Stimulated activated CD8-positive, alpha-beta memory T cell treated with anti-CD3 and anti-CD28 coated beads, Interleukin-4, amount 100 ng/mL, for 24 hours (primary cell): ENCODE measurements at regions not wholly inside any gene's neighbourhood (a gene's known extent, or its start where the extent isn't known, plus 50 kb on each side); places are given as distances from the start of the nearest gene placed in this dataset.
"Not testable (repeated sequence)": the region's sequence is repeated elsewhere in the genome, so short reads cannot be mapped to it uniquely, and the experiment has no call there.

Experiments used
- DNase-seq: peaks from one replicate; pipeline ENCODE4 v3.0.0-alpha.2; 2020; ENCODE audit warnings: low read depth

DNA sequence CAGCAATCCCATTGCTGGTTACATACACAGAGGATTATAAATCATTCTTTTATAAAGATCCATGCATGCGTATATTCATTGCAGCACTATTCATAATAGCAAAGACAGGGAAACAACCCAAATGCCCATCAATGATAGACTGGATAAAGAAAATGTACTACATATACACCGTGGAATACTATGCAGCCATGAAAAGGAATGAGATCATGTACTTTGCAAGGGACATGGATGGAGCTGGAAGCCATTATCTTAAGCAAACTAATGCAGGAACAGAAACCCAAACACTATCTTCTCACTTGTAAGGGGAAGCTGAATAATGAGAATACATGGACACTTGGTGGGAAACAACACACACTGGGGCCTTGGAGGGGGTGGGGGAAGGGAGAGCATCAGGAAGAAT is 529.7 kb downstream of the TBC1D32 start:
- no peak for DNase-seq

- DNase-seq = no peak
Observed at GRCh38 chr6:120786682-120787081, 547.6 kb downstream of the TBC1D32 start.

GRCh38 chr6:120786256-120786655 is 548.0 kb downstream of the TBC1D32 start:
- DNase-seq = no peak

DNA sequence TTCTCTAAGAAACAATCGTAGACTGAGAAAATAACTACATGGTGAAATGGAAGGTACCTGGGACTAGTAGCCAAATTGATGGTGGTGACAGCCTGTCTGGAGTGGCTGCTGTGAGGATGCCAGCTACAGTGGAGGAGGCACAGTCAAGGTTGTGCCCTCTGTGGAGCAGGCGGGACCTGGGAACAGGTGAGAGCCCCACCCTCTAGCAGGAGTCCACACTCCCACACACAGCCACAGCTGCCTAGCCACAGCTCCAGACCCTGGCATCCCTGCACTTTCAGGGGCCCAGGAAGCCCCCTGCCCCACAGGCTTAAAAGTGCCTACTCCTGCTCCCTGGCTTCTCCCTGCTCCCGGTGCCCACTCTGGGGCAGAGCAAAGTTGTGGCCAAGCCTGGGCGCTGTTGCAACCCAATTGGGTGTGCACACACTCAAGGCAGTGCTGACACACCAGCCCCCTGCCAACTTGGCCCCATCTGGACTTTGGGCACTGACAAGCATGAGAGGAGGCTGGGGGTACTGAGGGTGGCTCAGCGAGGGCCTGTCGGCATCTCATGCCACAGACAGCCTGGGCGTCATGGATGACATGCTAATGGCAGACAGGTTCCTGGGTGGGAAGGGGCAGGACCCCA is 548.7 kb downstream of the TBC1D32 start:
- no peak for DNase-seq

- no peak for DNase-seq
Observed at GRCh38 chr6:120779441-120779840, 554.8 kb downstream of the TBC1D32 start.

DNA sequence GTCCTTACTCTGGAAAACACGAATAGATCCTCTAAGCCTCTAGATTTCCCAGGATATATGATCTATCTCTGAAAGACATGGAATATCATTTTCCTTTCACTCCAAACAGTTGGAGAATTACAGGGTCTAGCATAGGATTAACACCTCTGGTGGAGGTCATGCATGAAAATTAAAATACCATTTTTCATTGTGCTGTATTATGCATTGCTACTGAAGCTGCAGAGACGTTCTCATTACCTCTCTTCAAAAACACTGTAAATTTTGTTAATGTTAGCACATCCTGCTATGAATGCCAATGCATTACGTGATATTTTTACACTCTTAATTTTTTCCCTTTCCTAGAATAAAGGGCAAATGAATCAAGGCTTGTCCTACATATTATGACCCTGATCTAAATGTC is 558.6 kb downstream of the TBC1D32 start:
- DNase-seq = no peak

GRCh38 chr6:120774275-120774674 is 560.0 kb downstream of the TBC1D32 start:
- DNase-seq = no peak

- no peak for DNase-seq
Observed at GRCh38 chr6:120771019-120771418, 563.3 kb downstream of the TBC1D32 start.

GRCh38 chr6:120764312-120764711 is 570.0 kb downstream of the TBC1D32 start:
- DNase-seq = no peak

GRCh38 chr6:120759570-120759969 is 574.7 kb downstream of the TBC1D32 start:
- no peak for DNase-seq

- DNase-seq = not testable (repeated sequence)
Observed at GRCh38 chr6:120748574-120748973, 585.7 kb downstream of the TBC1D32 start.

DNA sequence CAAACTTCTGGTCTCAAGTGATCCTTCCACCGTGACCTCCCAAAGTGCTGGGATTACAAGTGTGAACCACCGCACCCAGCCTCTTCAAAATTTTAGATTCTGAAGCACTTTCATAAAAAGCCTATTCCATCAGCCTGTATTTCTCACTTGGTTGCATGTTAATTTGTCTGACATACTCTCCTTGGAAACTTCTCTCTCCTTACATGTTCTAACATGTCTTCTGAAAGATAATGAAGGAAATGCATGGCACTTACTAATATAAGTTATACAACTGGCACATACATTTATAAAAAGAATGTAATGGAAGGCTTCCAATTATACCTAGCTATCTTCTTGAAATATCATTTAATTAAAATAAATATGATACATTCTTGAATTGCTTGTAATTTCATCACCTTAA is 597.5 kb downstream of the TBC1D32 start:
- no peak for DNase-seq

- no peak for DNase-seq
Observed at GRCh38 chr6:120735641-120736040, 598.6 kb downstream of the TBC1D32 start.

GRCh38 chr6:120711255-120711654 is 623.0 kb downstream of the TBC1D32 start:
- DNase-seq = no peak

DNA sequence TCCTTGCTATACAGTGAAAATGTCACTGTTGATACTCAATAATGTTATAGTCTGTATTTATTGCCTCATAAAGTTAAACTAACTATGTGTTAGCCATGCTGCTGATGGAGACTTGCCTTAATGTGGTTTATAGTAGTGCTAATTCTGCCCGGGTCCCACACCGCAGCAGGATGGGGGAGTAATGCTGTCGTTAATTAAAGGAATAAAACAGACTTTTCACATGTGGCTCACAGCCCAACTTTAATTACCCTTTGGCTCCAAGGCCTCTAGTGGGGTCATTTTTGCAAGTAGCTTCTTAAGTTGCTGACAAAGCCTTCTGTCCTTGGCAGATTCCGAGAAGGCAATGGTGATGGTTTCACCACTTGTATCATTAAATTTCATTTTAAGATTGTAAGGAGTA is 634.3 kb downstream of the TBC1D32 start:
- no peak for DNase-seq

DNA sequence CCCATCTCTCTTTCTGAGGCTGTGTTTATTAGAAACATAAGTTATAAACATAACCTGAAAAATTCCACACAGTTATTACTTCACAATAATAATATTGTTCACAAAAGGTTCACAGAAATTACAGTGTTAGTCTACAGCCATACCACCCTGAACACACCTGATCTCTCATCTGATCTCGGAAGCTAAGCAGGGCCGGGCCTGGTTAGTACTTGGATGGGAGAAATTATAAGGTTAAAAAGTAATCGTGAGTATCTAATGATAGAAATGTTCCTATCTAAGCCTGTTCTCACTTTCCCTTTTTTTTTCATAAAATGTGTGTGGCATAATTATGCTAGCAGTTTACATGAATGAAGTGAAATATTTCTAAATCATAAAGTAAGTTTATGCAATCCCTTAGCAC is 647.8 kb downstream of the TBC1D32 start:
- no peak for DNase-seq

GRCh38 chr6:120682145-120682544 is 652.1 kb downstream of the TBC1D32 start:
- DNase-seq = no peak

- no peak for DNase-seq
Observed at GRCh38 chr6:120681204-120681603, 653.1 kb downstream of the TBC1D32 start.

DNA sequence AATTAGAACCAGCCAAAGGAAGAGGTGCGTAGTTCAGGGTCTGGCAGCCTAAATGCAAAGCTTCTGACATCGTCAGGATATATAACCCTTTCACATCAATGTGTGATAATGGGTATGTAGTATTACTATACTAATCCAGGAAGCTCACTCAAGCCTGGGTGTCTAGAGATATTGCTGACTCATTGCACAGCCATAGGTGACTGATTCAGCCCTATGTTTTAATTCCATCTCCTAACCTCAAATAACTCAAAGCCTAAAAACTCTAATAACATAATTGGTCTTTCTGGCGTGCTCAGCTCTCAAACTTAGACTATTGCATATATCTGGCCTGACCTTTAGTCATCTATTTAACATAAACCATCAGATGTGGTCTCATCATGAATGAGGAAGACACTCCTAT is 658.4 kb downstream of the TBC1D32 start:
- no peak for DNase-seq

DNA sequence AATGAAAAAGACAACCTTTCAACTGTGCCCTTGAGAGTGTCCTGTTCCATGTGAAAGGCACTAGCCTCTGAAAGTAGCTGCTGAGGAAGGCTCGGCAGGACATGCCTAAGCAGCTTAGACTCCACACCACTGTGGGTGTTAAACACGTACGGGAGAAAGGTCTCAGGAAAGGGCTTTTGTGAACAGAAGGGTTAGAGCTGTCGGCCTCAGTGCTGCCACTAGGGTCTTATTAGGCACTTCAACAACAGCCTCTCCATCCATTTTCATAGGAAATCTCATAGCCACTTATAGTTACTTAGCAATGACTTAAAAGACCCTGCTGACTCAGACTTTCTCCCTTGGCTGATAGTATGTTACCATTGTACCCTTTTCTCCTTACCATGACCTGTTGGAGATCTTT is 662.8 kb downstream of the TBC1D32 start:
- no peak for DNase-seq

GRCh38 chr6:120652506-120652905 is 681.8 kb downstream of the TBC1D32 start:
- DNase-seq = no peak

GRCh38 chr6:120648713-120649112 is 685.6 kb downstream of the TBC1D32 start:
- no peak for DNase-seq

DNA sequence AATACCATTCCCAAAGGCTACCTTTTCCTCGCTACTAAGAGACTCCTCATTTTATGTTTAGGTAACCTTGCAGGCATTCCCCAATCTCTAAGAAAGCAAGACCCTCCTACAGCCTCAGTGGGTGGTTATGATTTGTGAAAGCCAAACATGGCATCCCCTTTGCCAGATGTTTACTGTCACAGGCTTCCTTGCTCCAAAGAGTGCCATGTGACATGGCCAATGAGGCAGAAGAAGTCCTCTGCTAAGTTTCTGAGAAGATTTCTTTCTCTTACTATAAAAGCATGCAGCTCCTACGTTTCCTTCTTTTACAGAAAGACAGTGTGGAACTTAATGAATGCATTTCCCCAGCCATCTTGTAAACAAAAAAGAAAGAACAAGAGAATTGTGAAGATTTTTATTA is 688.2 kb downstream of the TBC1D32 start:
- no peak for DNase-seq

DNA sequence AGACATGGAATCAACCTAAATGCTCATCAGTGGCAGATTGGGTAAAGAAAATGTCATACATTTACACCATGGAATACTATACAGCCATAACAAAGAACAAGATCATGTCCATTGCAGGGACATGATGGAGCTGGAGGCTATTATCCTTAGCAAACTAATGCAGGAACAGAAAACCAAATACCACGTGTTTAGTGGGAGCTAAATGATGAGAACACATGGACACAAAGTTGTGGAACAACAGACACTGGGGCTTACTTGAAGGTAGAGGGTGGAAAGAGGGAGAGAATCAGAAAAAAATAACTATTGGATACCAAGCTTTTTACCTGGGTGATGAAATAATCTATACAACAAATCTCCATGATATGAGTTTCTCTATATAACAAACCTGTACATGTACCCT is 701.3 kb downstream of the TBC1D32 start:
- no peak for DNase-seq

DNA sequence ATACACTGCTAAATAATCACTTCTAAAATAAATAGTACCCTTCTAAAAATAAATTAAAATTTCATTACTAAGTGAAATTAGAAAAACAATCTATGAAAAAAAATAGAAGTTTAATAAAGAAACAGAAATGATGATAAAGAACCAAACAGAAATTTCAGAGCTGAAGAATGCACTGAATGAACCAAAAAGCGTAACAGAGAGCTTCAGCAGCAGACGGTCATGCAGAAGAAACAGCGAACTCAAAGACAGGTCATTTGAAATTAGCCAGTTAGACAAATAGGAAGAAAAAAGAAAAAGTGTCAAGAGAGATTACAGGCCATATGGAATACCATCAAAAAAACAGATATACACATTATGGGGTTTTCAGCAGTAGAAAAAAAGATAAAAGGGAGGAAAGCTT is 706.7 kb downstream of the TBC1D32 start:
- no peak for DNase-seq
